ENCODE measurements at regions not wholly inside any gene's neighbourhood (a gene's known extent, or its start where the extent isn't known, plus 50 kb on each side); places are given as distances from the start of the nearest gene placed in this dataset.

DNA sequence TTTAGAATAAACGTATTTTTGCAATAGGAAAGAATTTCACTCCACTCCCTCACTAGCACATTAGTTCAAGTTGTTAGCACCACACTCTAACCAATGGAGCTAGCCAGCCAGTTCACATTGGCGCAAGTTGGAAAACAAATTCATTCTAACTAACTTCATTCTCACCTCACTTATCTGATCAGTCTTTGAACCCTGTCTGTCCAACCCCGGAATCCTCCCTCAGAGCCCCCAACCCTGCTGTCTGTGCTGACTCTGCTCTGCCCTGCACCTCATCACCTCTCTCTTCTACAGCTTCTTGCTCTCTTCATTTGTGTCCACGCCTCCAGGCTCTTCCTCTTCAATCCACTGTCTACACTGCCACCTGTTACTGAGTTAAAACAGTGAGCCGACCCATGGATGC, 356.5 kb downstream of the IRS1 start:
- H3K4me3 ChIP-seq (replicated peaks; ENCODE audit: insufficient read depth, low read length), result no peak overlapping the region
- H3K27ac ChIP-seq (replicated peaks), result no peak overlapping the region
- TF ChIP-seq POLR2AphosphoS5 (IDR thresholded peaks at IDR 0.05; ENCODE audit: low read depth) (no peak), REST (IDR thresholded peaks at IDR 0.05; ENCODE audit: insufficient replicate concordance, low read depth) (no peak), GABPA (IDR thresholded peaks at IDR 0.05; ENCODE audit: low read depth) (no peak), SPI1 (IDR thresholded peaks at IDR 0.05; ENCODE audit: borderline replicate concordance, low read depth) (no peak), CTCF (IDR thresholded peaks at IDR 0.05; ENCODE audit: insufficient read depth, low read length) (no peak)
- no peaks in the 10 kb centered on the region for H3K27me3 ChIP-seq (ENCODE audit: insufficient read depth, poor library complexity, severe bottlenecking)
- no peak for DNase-seq (ENCODE audit: low read depth in 1 of 2, low spot score in 1 of 2)

- Histone ChIP-seq H3K27me3 (ENCODE audit: insufficient read depth, poor library complexity, severe bottlenecking) (no peaks in the 10 kb centered on the region), H3K4me3 (replicated peaks; ENCODE audit: insufficient read depth, low read length) (no peak overlapping the region), H3K27ac (replicated peaks) (no peak overlapping the region)
- no peak for DNase-seq (ENCODE audit: low read depth in 1 of 2, low spot score in 1 of 2)
- TF ChIP-seq REST (IDR thresholded peaks at IDR 0.05; ENCODE audit: insufficient replicate concordance, low read depth), result no peak
- TF ChIP-seq SPI1 (IDR thresholded peaks at IDR 0.05; ENCODE audit: borderline replicate concordance, low read depth), result no peak
- TF ChIP-seq POLR2AphosphoS5 (IDR thresholded peaks at IDR 0.05; ENCODE audit: low read depth), result no peak
- TF ChIP-seq CTCF (IDR thresholded peaks at IDR 0.05; ENCODE audit: insufficient read depth, low read length), result no peak
- TF ChIP-seq GABPA (IDR thresholded peaks at IDR 0.05; ENCODE audit: low read depth), result no peak
Measured at GRCh38 chr2:226440127-226440918, 359.3 kb downstream of the IRS1 start.

DNA sequence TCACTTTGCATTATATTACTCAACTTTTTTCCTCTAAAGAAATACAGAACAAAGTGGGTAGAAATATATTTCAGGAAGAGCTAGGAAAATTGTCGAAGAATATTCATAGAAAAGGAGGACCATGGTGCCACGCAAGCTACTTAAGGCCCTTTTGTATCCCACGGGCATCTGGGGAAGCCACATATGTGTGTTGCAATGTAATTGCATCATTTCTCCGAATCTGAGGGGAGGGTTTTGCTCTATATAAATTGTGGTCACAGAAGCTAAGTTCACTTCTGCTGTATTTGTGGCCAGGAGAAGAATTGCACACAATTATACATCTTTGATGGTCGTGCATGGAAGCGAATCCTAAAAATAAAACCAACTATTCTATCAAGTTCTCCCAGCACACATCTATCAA, 360.3 kb downstream of the IRS1 start:
- TF ChIP-seq SPI1 (IDR thresholded peaks at IDR 0.05; ENCODE audit: borderline replicate concordance, low read depth) (peak; percentile 11; the same call in 1 of the 2 replicates), GABPA (IDR thresholded peaks at IDR 0.05; ENCODE audit: low read depth) (no peak)
- Histone ChIP-seq H3K27ac (replicated peaks) (no peak overlapping the region), H3K4me3 (replicated peaks; ENCODE audit: insufficient read depth, low read length) (no peak overlapping the region), H3K27me3 (ENCODE audit: insufficient read depth, poor library complexity, severe bottlenecking) (no peaks in the 10 kb centered on the region)
- peak; percentile 71 to 87 for DNase-seq (ENCODE audit: low read depth in 1 of 2, low spot score in 1 of 2)

DNA sequence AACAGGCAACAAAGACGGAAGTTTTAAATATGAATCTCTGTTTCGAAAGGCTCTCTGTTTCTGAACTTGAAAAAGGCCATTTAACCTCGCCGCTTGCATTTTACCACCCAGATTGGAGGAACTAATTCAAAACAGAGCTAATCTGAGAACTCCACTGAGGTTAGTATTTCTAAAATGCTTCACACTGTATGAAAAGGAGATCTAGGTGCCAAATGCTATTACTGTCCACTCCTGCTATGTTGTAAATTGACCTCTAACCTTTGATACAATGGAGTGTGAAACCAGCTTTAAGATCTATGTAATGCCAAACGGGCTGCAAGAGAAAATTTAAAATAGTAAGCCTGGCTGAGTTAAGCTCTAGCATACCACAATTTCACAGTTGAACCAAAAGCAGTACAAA, 364.5 kb downstream of the IRS1 start:
- Histone ChIP-seq H3K4me3 (replicated peaks; ENCODE audit: insufficient read depth, low read length) (no peak overlapping the region), H3K27ac (replicated peaks) (no peak overlapping the region), H3K27me3 (ENCODE audit: insufficient read depth, poor library complexity, severe bottlenecking) (no peaks in the 10 kb centered on the region)
- DNase-seq (ENCODE audit: low read depth in 1 of 2, low spot score in 1 of 2), result no peak
- TF ChIP-seq REST (IDR thresholded peaks at IDR 0.05; ENCODE audit: insufficient replicate concordance, low read depth), result no peak
